Activated naive CD8-positive, alpha-beta T cell (primary cell): ENCODE measurements at regions not wholly inside any gene's neighbourhood (a gene's known extent, or its start where the extent isn't known, plus 50 kb on each side); places are given as distances from the start of the nearest gene placed in this dataset.
"Not testable (repeated sequence)": the region's sequence is repeated elsewhere in the genome, so short reads cannot be mapped to it uniquely, and the experiment has no call there.

Source experiments
- H3K27ac Mint-ChIP-seq: one replicate; pipeline ENCODE4 v1.8.0; 2021; ENCODE audit warnings: mixed read lengths
- H3K27me3 Mint-ChIP-seq: one replicate; pipeline ENCODE4 v1.8.0; 2021; ENCODE audit warnings: mixed read lengths
- H3K36me3 Mint-ChIP-seq: one replicate; pipeline ENCODE4 v1.8.0; 2021; ENCODE audit warnings: mixed read lengths
- H3K4me1 Mint-ChIP-seq: one replicate; pipeline ENCODE4 v1.8.0; 2021; ENCODE audit warnings: low read depth, mixed read lengths
- H3K4me3 Mint-ChIP-seq: one replicate; pipeline ENCODE4 v1.8.0; 2021; ENCODE audit warnings: mild to moderate bottlenecking, mixed read lengths
- H3K9me3 Mint-ChIP-seq: one replicate; pipeline ENCODE4 v1.8.0; 2021; ENCODE audit warnings: low read depth, mixed read lengths

DNA sequence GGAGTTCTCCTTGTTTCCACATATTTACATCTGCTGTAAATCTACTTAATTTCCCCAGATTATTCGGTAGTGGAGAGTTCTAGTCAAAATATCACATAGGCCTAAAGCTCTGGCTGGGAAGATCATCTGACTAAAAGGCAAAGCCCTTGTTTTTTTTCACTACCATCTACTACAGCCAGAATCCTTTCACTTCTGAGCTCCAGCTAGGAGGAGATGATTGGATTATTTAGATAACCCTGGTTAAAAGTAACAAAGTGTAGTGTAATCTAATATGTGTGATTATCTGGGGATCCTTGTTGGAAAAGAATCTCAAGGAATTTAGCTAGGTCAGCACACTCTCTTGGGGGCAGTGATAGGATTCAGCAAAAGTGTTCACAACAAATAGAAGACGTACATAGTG lies 125.4 kb downstream of the DYRK2 start:
- Mint-ChIP-seq H3K27ac (no peak overlapping the region), H3K4me1 (peaks cover 5% of the 10 kb centered on the region), H3K4me3 (no peak overlapping the region), H3K36me3 (peaks cover 2% of the 10 kb centered on the region), H3K27me3 (no peaks in the 10 kb centered on the region), H3K9me3 (peaks cover 6% of the 10 kb centered on the region)

- Mint-ChIP-seq H3K9me3 (peaks cover 6% of the 10 kb centered on the region), H3K27ac (no peak overlapping the region), H3K4me3 (no peak overlapping the region), H3K4me1 (peaks cover 5% of the 10 kb centered on the region), H3K36me3 (peaks cover 2% of the 10 kb centered on the region), H3K27me3 (no peaks in the 10 kb centered on the region)
These were observed 126.5 kb downstream of the DYRK2 start for GRCh38 chr12:67774983-67775587.

DNA sequence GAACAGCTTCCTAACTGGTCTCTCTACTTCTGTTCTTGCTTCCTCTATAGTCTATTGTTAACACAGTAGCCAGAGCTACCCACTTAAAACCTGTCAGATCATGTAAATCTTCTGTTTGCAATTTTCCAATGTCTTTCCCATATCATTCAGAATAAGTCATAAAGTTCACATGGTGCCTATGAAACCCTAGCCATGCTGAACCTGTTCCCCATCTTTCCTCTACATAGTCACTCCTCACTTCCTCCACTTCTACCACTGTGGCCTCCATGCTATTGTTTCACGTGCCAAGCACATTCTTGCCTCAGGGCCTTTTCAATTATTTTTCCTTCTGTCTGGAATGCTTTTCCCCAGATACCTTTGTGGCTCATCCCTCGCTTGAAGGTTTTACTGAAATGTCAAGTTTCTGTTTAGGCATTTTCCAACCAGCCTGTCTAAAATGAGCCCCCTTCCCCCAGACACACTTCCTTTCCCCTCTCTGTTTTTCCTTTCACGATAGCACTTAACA lies 132.1 kb downstream of the DYRK2 start:
- H3K4me1 Mint-ChIP-seq = peaks cover 29% of the 10 kb centered on the region
- no peaks in the 10 kb centered on the region for H3K27me3 Mint-ChIP-seq
- H3K27ac Mint-ChIP-seq = no peak overlapping the region
- peaks cover 11% of the 10 kb centered on the region for H3K9me3 Mint-ChIP-seq
- peaks cover 4% of the 10 kb centered on the region for H3K36me3 Mint-ChIP-seq
- H3K4me3 Mint-ChIP-seq = no peak overlapping the region

DNA sequence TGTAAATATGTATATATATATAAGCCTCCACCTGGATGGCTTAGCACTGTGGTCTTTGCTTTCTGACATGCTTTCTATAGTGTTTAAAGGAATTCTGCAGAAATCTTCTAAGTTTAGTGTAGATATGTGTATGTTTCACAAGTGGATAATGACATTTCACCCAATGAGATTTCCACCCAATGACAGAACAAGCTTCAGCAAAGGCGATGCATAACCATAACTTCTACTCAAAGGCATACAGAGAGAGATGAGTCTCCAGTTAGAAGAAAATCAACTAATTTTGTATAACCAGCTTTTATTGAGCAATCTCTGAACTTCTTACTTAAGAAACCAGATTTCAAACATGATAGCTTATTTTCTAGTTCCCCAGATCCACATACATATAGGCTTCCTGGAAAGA lies 134.0 kb downstream of the DYRK2 start:
- no peak overlapping the region for H3K27ac Mint-ChIP-seq
- peaks cover 2% of the 10 kb centered on the region for H3K36me3 Mint-ChIP-seq
- H3K4me1 Mint-ChIP-seq = peaks cover 26% of the 10 kb centered on the region
- peaks cover 6% of the 10 kb centered on the region for H3K9me3 Mint-ChIP-seq
- no peaks in the 10 kb centered on the region for H3K27me3 Mint-ChIP-seq
- H3K4me3 Mint-ChIP-seq = no peak overlapping the region

DNA sequence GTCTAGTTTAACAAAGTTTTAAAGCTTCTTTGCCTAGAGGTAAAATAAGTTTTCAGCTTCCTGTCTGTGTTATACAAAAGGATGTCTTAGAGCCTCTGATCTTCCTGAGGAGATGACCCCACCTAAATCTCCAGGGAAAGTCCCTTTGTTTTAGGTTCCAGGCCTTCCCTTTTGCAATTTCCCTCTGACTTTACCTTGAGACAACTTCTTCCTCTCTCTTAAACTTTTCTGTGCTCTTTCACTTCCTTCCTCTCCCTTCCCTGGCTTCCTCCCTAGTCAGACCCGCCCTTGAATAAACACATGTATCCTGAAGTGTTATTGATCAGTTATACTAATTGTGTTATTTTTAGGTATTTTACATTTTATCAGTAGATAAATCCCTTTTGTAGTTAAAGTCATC lies 134.8 kb downstream of the DYRK2 start:
- peak overlapping the region; percentile 33 for H3K4me3 Mint-ChIP-seq
- H3K9me3 Mint-ChIP-seq = peaks cover 6% of the 10 kb centered on the region
- peak overlapping the region; percentile 74 for H3K27ac Mint-ChIP-seq

DNA sequence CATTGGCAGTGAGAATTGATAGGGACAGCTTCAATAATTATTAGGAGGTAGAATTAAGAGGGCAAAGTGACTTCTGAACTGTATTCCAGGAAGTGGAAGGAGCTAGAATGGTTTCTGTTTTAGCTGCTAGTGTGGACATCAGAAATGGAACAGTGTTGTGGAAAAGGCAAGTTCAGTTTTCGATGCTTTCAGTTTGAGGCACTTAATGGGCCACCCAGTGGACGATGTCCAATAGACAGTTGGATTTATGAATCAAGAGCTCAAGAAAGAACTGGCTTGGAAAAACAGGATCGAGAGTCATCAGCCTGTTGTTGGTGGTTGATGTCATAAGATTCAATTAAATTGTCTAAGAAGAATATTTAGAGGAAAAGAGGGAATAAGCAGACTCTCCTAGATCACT lies 136.3 kb downstream of the DYRK2 start:
- peaks cover 26% of the 10 kb centered on the region for H3K4me1 Mint-ChIP-seq
- H3K27me3 Mint-ChIP-seq = no peaks in the 10 kb centered on the region
- H3K36me3 Mint-ChIP-seq = peaks cover 2% of the 10 kb centered on the region
- H3K27ac Mint-ChIP-seq = peak overlapping the region; percentile 4
- H3K9me3 Mint-ChIP-seq = peaks cover 6% of the 10 kb centered on the region
- no peak overlapping the region for H3K4me3 Mint-ChIP-seq

More for the DNA sequence above, 134.8 kb downstream of the DYRK2 start:
- Mint-ChIP-seq H3K4me1 (peaks cover 26% of the 10 kb centered on the region), H3K36me3 (peaks cover 2% of the 10 kb centered on the region), H3K27me3 (no peaks in the 10 kb centered on the region)

- Mint-ChIP-seq H3K4me1 (peaks cover 26% of the 10 kb centered on the region), H3K4me3 (no peak overlapping the region), H3K27me3 (no peaks in the 10 kb centered on the region), H3K9me3 (peaks cover 6% of the 10 kb centered on the region), H3K36me3 (peaks cover 2% of the 10 kb centered on the region), H3K27ac (no peak overlapping the region)
These were observed 137.5 kb downstream of the DYRK2 start for GRCh38 chr12:67786086-67786485.

DNA sequence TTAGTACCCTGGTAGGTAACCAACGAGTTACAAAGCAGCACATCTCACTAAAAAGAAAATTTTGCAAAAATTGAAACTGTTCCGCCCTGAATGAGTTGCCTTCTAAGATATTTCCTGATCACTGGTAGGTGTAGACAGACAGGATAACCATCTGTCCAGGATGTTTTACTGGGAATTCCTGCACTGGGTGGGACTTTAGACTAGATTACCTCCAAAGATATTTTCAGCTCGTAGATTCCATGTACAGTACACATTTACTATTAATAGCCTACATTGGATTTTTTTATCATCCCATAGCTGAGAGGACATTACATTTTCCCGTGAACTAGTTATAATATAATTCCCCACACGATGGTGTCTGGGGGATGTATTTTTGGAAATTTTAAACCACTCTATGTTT lies 139.6 kb downstream of the DYRK2 start:
- H3K4me3 Mint-ChIP-seq = no peak overlapping the region
- H3K27me3 Mint-ChIP-seq = no peaks in the 10 kb centered on the region
- peaks cover 20% of the 10 kb centered on the region for H3K4me1 Mint-ChIP-seq
- H3K9me3 Mint-ChIP-seq = peaks cover 6% of the 10 kb centered on the region
- H3K36me3 Mint-ChIP-seq = peaks cover 10% of the 10 kb centered on the region
- no peak overlapping the region for H3K27ac Mint-ChIP-seq

- Mint-ChIP-seq H3K9me3 (peaks cover 6% of the 10 kb centered on the region), H3K27ac (no peak overlapping the region), H3K27me3 (no peaks in the 10 kb centered on the region), H3K4me3 (no peak overlapping the region), H3K4me1 (peaks cover 10% of the 10 kb centered on the region), H3K36me3 (peaks cover 10% of the 10 kb centered on the region)
These were observed 140.7 kb downstream of the DYRK2 start for GRCh38 chr12:67789266-67789665.

DNA sequence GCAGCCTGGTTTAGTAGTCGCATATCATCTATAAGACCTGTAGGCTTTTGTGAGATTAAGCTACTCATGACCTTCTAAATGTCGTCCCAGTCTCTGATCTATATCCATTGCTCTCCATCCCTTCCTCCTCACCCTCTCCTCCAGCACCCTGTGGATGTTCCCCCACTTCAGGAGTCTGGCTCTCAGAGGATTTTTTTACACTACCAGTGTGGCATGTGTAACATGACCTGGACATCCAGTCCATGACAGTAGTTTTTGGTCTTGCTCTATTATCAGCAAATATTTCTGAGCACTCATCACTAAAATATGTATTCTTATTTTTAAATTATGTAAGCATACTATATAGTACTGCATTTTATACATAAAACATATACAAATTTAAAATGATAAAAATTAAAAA lies 142.1 kb downstream of the DYRK2 start:
- Mint-ChIP-seq H3K4me1 (peaks cover 2% of the 10 kb centered on the region), H3K27ac (no peak overlapping the region), H3K27me3 (no peaks in the 10 kb centered on the region), H3K4me3 (no peak overlapping the region), H3K36me3 (peaks cover 7% of the 10 kb centered on the region), H3K9me3 (no peaks in the 10 kb centered on the region)

DNA sequence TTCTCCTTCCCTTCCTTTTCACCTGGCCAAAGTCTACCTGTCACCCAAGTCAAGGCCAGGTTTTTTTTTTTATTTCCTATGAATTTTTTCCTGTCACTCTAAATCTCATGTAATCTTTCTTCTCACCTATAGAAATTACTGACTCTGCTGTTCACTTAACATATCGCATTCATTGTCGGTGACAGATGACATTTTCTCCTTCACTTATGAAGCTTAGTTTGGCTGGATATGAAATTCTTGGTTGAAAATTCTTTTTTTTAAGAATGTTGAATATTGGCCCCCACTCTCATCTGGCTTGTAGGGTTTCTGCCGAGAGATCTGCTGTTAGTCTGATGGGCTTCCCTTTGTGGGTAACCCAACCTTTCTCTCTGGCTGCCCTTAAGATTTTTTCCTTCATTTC lies 142.8 kb downstream of the DYRK2 start:
- H3K9me3 Mint-ChIP-seq, H3K36me3 Mint-ChIP-seq, H3K4me3 Mint-ChIP-seq, H3K27me3 Mint-ChIP-seq, H3K27ac Mint-ChIP-seq, H3K4me1 Mint-ChIP-seq: not testable (repeated sequence)

DNA sequence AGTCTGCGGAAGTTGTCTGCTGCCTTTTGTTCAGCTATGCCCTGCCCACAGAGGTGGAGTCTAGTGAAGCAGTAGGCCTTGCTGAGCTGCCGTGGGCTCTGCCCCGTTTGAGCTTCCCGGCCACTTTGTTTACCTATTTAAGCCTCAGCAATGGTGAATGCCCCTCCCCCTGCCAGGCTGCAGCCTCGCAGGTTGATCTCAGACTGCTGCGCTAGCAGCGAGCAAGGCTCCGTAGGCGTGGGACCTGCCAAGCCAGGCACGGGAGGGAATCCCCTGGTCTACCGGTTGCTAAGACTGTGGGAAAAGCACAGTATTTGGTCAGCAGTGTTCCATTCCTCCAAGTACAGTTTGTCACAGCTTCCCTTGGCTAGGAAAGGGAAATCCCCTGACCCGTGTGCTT lies 143.6 kb downstream of the DYRK2 start:
- H3K27me3 Mint-ChIP-seq = no peaks in the 10 kb centered on the region
- no peaks in the 10 kb centered on the region for H3K9me3 Mint-ChIP-seq
- no peaks in the 10 kb centered on the region for H3K4me1 Mint-ChIP-seq
- peaks cover 7% of the 10 kb centered on the region for H3K36me3 Mint-ChIP-seq
- H3K4me3 Mint-ChIP-seq = no peak overlapping the region
- H3K27ac Mint-ChIP-seq = no peak overlapping the region

DNA sequence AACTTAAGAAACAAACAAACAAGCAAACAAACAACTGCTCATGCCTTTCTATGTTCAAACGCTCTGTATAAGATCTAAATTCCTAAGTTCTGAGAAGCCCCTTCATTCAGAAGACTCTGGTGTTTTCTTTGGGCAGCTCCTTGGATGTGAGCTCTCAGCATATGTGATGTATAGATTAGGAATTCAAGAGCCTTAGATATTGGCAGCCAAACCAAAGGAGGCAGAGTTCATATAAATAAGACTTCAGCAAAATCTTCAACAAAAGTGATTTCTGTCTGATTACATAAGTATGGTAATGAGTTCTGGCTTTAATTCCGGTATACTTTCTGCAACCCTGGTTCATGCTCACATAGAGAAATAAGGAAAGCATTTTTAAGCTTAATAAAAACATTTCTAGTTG lies 145.6 kb downstream of the DYRK2 start:
- no peak overlapping the region for H3K27ac Mint-ChIP-seq
- peaks cover 7% of the 10 kb centered on the region for H3K36me3 Mint-ChIP-seq
- no peak overlapping the region for H3K4me3 Mint-ChIP-seq
- H3K9me3 Mint-ChIP-seq = no peaks in the 10 kb centered on the region
- peaks cover 6% of the 10 kb centered on the region for H3K4me1 Mint-ChIP-seq
- no peaks in the 10 kb centered on the region for H3K27me3 Mint-ChIP-seq

GRCh38 chr12:67795236-67795635 lies 146.7 kb downstream of the DYRK2 start:
- Mint-ChIP-seq H3K9me3 (no peaks in the 10 kb centered on the region), H3K4me1 (peaks cover 9% of the 10 kb centered on the region), H3K27ac (no peak overlapping the region), H3K27me3 (no peaks in the 10 kb centered on the region), H3K36me3 (peaks cover 7% of the 10 kb centered on the region), H3K4me3 (no peak overlapping the region)

DNA sequence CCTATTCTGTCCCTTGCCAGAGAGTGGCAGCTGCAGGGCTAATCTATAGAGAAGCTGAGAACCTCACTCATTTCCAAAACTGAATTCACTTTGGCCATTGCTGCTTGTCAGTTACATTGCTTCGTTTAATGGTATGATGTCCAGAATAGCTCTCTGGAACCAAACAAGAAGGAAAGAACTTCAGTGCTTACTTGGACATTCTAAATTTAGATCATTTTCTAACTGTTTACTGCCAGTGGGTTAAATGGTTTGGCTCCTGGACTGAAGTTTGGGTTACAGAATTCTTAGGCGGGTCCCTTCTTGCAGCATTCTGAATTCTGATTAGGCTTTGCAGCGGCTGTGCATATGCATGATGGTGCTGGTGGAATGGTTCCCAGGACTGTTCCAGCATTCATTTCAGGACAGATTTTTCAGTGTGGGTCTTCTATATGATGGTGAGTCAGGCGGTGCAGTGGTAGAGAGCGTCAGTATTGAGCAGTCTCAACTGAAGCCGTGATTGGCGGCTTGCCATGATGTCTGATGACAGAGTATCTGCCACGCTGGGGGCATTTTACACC lies 148.7 kb downstream of the DYRK2 start:
- H3K4me3 Mint-ChIP-seq = no peak overlapping the region
- no peak overlapping the region for H3K27ac Mint-ChIP-seq

DNA sequence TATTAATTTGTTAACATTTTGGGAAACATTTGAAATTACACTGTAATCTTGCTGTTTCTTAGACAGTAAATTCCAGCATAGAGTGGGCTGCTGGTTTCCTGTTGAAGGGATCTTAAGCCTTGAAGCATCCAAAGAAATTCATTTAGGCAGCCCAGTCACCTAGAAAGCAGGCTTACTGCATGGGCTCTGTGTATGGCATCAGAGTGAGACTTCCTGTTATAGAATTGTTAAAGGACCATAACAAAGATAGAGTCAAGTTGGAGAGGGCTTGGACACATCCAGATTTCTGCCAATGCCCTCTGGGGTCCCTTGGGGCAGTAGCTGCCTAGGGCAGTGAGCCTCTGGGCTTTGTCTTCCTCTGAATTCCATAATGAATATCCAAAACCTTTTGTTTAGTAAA lies 149.2 kb downstream of the DYRK2 start:
- Mint-ChIP-seq H3K36me3 (no peaks in the 10 kb centered on the region), H3K27ac (no peak overlapping the region), H3K9me3 (no peaks in the 10 kb centered on the region)

More for the DNA sequence above, 148.7 kb downstream of the DYRK2 start:
- Mint-ChIP-seq H3K9me3 (no peaks in the 10 kb centered on the region), H3K4me1 (peaks cover 15% of the 10 kb centered on the region), H3K27me3 (no peaks in the 10 kb centered on the region), H3K36me3 (no peaks in the 10 kb centered on the region)

More for the DNA sequence above, 149.2 kb downstream of the DYRK2 start:
- Mint-ChIP-seq H3K4me3 (no peak overlapping the region), H3K27me3 (no peaks in the 10 kb centered on the region), H3K4me1 (peaks cover 15% of the 10 kb centered on the region)
